Stomach (tissue), 4 donors: ENCODE measurements at regions not wholly inside any gene's neighbourhood (a gene's known extent, or its start where the extent isn't known, plus 50 kb on each side); places are given as distances from the start of the nearest gene placed in this dataset.

ENCODE experiments used
- POLR2A ChIP-seq, 4 donors: fragments of 450-650 bp; IDR thresholded peaks; one replicate each; pipeline ENCODE4 v1.6.1; 2016; ENCODE audit warnings: antibody characterized with exemption in 4 of 4, control low read depth in 2 of 4, mild to moderate bottlenecking in 1 of 4, moderate library complexity in 1 of 4
- TF ChIP-seq, protein P1 (sequence below), 7 experiments: fragments of 450-650 bp in 4 of 7; fragments of 200-600 bp in 3 of 7; sonication (generic) in 3 of 7; IDR thresholded peaks; one replicate each; pipeline ENCODE4 v1.5.1; 2016 to 2019; ENCODE audit warnings: antibody characterized with exemption in 7 of 7, control low read depth in 2 of 7, mild to moderate bottlenecking in 1 of 7

DNA sequence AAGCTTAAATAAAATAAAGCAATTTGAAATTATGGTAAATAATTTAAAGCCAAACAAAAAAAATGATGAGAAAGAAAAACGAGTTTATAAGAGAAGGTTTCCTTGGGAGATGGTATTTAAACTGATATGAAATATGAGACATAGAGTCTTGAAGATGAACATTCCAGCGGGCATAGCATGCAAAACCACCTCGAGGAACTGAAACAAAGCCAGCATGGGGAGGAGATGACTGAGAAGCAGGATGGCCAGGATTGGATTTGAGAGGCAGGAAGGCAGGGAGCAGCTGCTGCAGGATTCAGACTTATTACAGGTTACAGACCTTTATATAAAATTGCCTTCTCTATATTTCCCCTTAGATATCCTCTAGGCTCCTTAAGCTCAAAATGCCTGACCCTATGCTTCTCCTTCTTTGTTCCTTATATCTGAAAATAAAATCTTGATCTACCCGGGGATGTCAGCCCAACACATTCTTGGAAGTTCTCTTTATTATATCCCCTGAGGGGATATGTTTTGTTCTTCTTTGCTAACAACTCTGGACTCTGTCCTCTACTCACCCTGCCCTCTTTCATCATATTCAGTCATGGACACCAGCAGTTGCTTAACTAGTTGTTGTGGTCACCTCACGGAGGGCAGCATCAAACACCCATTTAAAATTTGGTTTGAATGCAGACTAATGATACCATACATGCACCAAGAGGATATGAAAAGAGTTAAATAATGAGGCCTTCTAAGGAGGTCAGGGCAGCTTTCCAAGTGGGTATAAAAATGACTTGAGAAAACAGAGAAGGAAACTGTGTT, 719.1 kb upstream of the B3GALT2 start:
- TF ChIP-seq, protein P1, sequence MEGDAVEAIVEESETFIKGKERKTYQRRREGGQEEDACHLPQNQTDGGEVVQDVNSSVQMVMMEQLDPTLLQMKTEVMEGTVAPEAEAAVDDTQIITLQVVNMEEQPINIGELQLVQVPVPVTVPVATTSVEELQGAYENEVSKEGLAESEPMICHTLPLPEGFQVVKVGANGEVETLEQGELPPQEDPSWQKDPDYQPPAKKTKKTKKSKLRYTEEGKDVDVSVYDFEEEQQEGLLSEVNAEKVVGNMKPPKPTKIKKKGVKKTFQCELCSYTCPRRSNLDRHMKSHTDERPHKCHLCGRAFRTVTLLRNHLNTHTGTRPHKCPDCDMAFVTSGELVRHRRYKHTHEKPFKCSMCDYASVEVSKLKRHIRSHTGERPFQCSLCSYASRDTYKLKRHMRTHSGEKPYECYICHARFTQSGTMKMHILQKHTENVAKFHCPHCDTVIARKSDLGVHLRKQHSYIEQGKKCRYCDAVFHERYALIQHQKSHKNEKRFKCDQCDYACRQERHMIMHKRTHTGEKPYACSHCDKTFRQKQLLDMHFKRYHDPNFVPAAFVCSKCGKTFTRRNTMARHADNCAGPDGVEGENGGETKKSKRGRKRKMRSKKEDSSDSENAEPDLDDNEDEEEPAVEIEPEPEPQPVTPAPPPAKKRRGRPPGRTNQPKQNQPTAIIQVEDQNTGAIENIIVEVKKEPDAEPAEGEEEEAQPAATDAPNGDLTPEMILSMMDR (IDR thresholded peaks at IDR 0.05): no peak
- TF ChIP-seq POLR2A (IDR thresholded peaks at IDR 0.05): no peak
